ENCODE measurements at regions not wholly inside any gene's neighbourhood (a gene's known extent, or its start where the extent isn't known, plus 50 kb on each side); places are given as distances from the start of the nearest gene placed in this dataset.

- H3K4me1 ChIP-seq (ENCODE audit: control insufficient read depth, insufficient read depth, low read length): peaks cover 7% of the 10 kb centered on the region; the same call in 1 of the 2 replicates
- no peaks in the 10 kb centered on the region for H3K36me3 ChIP-seq (ENCODE audit: control insufficient read depth, insufficient read depth, low read length)
- no peak overlapping the region for H3K56ac ChIP-seq (ENCODE audit: extremely low read depth, insufficient read depth, low read length)
- in situ Hi-C loops (cut with MboI; ENCODE audit: low sequenced_read_pairs): no loop called here
- no TSS peak for BruUV-seq (replicated peaks)
- no peak overlapping the region for H3K4me2 ChIP-seq (ENCODE audit: low read depth, low read length)
- H2BK20ac ChIP-seq (ENCODE audit: low read depth, low read length): no peak overlapping the region
- H3K4me3 ChIP-seq (ENCODE audit: insufficient read depth, low read depth, low read length): no peak overlapping the region
- H4K8ac ChIP-seq (ENCODE audit: low read depth in 2 of 2, low read length in 2 of 2): no peak overlapping the region
- H4K91ac ChIP-seq (ENCODE audit: insufficient read depth, low read depth, low read length): no peak overlapping the region
- no peak overlapping the region for H4K5ac ChIP-seq (ENCODE audit: low read depth, low read length)
- no peaks in the 10 kb centered on the region for H3K27me3 ChIP-seq (ENCODE audit: control insufficient read depth, insufficient read depth, low read length)
- H3K9me1 ChIP-seq (ENCODE audit: insufficient read depth, low read length): no peaks in the 10 kb centered on the region
- H3K9me3 ChIP-seq (ENCODE audit: control insufficient read depth, insufficient read depth, low read length): no peaks in the 10 kb centered on the region
- POLR2A ChIA-PET (ENCODE audit: unreplicated experiment): no interaction called here
- H3K27ac ChIP-seq (ENCODE audit: insufficient read depth, low read length): no peak overlapping the region
- H4K20me1 ChIP-seq (ENCODE audit: insufficient read depth, low read length): no peaks in the 10 kb centered on the region
- H2AK5ac ChIP-seq (ENCODE audit: low read depth, low read length): no peak overlapping the region
- TF ChIP-seq CEBPB (IDR thresholded peaks at IDR 0.05; ENCODE audit: low read depth, low read length) (no peak), MXI1 (IDR thresholded peaks at IDR 0.05; ENCODE audit: borderline replicate concordance, low read depth, low read length) (no peak), FOS (IDR thresholded peaks at IDR 0.05; ENCODE audit: low read depth, low read length) (no peak), RFX5 (IDR thresholded peaks at IDR 0.05; ENCODE audit: low read depth, low read length) (no peak), SMC3 (IDR thresholded peaks at IDR 0.05; ENCODE audit: low read depth, low read length) (no peak), CHD1 (IDR thresholded peaks at IDR 0.05; ENCODE audit: low read depth, low read length) (no peak), ELK1 (IDR thresholded peaks at IDR 0.05; ENCODE audit: borderline replicate concordance, low read depth, low read length) (no peak), POLR2A (IDR thresholded peaks at IDR 0.05; ENCODE audit: low read depth, low read length) (no peak), NFE2L2 (IDR thresholded peaks at IDR 0.05; ENCODE audit: low read depth, low read length) (no peak), BHLHE40 (IDR thresholded peaks at IDR 0.05; ENCODE audit: low read depth, low read length) (no peak), RCOR1 (IDR thresholded peaks at IDR 0.05; ENCODE audit: insufficient replicate concordance, low read length) (no peak)
- TF ChIP-seq, protein P1, sequence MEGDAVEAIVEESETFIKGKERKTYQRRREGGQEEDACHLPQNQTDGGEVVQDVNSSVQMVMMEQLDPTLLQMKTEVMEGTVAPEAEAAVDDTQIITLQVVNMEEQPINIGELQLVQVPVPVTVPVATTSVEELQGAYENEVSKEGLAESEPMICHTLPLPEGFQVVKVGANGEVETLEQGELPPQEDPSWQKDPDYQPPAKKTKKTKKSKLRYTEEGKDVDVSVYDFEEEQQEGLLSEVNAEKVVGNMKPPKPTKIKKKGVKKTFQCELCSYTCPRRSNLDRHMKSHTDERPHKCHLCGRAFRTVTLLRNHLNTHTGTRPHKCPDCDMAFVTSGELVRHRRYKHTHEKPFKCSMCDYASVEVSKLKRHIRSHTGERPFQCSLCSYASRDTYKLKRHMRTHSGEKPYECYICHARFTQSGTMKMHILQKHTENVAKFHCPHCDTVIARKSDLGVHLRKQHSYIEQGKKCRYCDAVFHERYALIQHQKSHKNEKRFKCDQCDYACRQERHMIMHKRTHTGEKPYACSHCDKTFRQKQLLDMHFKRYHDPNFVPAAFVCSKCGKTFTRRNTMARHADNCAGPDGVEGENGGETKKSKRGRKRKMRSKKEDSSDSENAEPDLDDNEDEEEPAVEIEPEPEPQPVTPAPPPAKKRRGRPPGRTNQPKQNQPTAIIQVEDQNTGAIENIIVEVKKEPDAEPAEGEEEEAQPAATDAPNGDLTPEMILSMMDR (conservative IDR thresholded peaks at IDR 0.05; ENCODE audit: low read depth, low read length): no peak
- 100% methylated on average over 1 of the region's 5 CpGs; no CpG with 5 or more reads in 1 of the 2 experiments for WGBS, 2 experiments (ENCODE audit: extremely low coverage in 2 of 2, insufficient read length in 1 of 2)
- no peak overlapping the region for H2AFZ ChIP-seq (replicated peaks; ENCODE audit: low read length, poor library complexity)
- no peak overlapping the region for H2BK120ac ChIP-seq (ENCODE audit: low read depth, low read length)
- dilution Hi-C loops (cut with HindIII; ENCODE audit: low sequenced_read_pairs, unreplicated experiment): no loop called here
- no peaks in the 10 kb centered on the region for H3K79me1 ChIP-seq (ENCODE audit: low read depth in 1 of 2, low read length in 2 of 2)
- H3K23ac ChIP-seq (ENCODE audit: low read depth, low read length): no peak overlapping the region
- H3K9ac ChIP-seq (ENCODE audit: low read depth, low read length): no peak overlapping the region
- H3K18ac ChIP-seq (ENCODE audit: low read depth, low read length): no peak overlapping the region
- no peak overlapping the region for H3K4ac ChIP-seq (ENCODE audit: low read depth, low read length)
- CTCF ChIA-PET: no interaction called here
- intact Hi-C loops (cut with micrococcal nuclease): no loop called here
- DNase-seq: no peak
- no peak overlapping the region for H3K14ac ChIP-seq (replicated peaks; ENCODE audit: low read depth, low read length)
- H2BK5ac ChIP-seq (ENCODE audit: low read depth, low read length, poor library complexity, severe bottlenecking): no peak overlapping the region
- H2AK9ac ChIP-seq (replicated peaks; ENCODE audit: low read depth, low read length, poor library complexity): no peak overlapping the region
- no peak overlapping the region for H2BK15ac ChIP-seq (ENCODE audit: low read depth, low read length)
- no peak for ATAC-seq (ENCODE audit: low read depth)
Measured at GRCh38 chr15:36403351-36403750, 176.1 kb upstream of the CDIN1 start.

All from IMR-90 (cell line).